Right atrium auricular region (tissue), 2 donors: ENCODE measurements at regions not wholly inside any gene's neighbourhood (a gene's known extent, or its start where the extent isn't known, plus 50 kb on each side); places are given as distances from the start of the nearest gene placed in this dataset.
"Not testable (repeated sequence)": the region's sequence is repeated elsewhere in the genome, so short reads cannot be mapped to it uniquely, and the experiment has no call there.

Source experiments
- DNase-seq: peaks from one replicate; pipeline ENCODE4 v3.0.0-alpha.2; 2019; ENCODE audit warnings: low spot score
- H3K27ac ChIP-seq, 2 donors: fragments of 200-600 bp; sonication (generic); 1 replicate in 1 of 2; 2 replicates in 1 of 2; pipeline ENCODE4 v1.5.1; 2016 to 2019
- H3K27me3 ChIP-seq, 2 donors: fragments of 200-600 bp; sonication (generic); one replicate each; pipeline versions ENCODE4 v1.5.1 to v1.6.0; 2017 to 2019
- H3K36me3 ChIP-seq: fragments of 200-600 bp; sonication (generic); one replicate; pipeline ENCODE4 v1.5.1; 2016
- H3K4me1 ChIP-seq, 2 donors: fragments of 200-600 bp; sonication (generic); one replicate each; pipeline versions ENCODE4 v1.5.1 to v1.6.0; 2017 to 2019
- H3K4me3 ChIP-seq, 2 donors: fragments of 200-600 bp; sonication (generic); 1 replicate in 1 of 2; 2 replicates in 1 of 2; pipeline ENCODE4 v1.5.1; 2017 to 2019; ENCODE audit warnings: mild to moderate bottlenecking in 1 of 2, moderate library complexity in 1 of 2
- H3K9me3 ChIP-seq, 2 donors: fragments of 200-600 bp; sonication (generic); one replicate each; pipeline ENCODE4 v1.5.1; 2019
- CTCF ChIP-seq, 2 donors: fragments of 200-600 bp; sonication (generic); IDR thresholded peaks; one replicate each; pipeline ENCODE4 v1.5.1; 2019; ENCODE audit warnings: antibody characterized with exemption in 2 of 2

- no peak for DNase-seq
- no peak overlapping the region for H3K4me3 ChIP-seq
- no peaks in the 10 kb centered on the region for H3K9me3 ChIP-seq
- no peaks in the 10 kb centered on the region for H3K4me1 ChIP-seq
- no peaks in the 10 kb centered on the region for H3K27me3 ChIP-seq
- TF ChIP-seq CTCF (IDR thresholded peaks at IDR 0.05) = no peak
- H3K36me3 ChIP-seq = no peaks in the 10 kb centered on the region
- no peak overlapping the region for H3K27ac ChIP-seq
These were observed 334.5 kb upstream of the SPHKAP start for GRCh38 chr2:228516019-228516418.

GRCh38 chr2:228513480-228513879 lies 332.0 kb upstream of the SPHKAP start:
- DNase-seq, H3K9me3 ChIP-seq, H3K36me3 ChIP-seq, H3K27me3 ChIP-seq, H3K4me3 ChIP-seq, H3K4me1 ChIP-seq, H3K27ac ChIP-seq: not testable (repeated sequence)

GRCh38 chr2:228509021-228509420 lies 327.5 kb upstream of the SPHKAP start:
- no peaks in the 10 kb centered on the region for H3K9me3 ChIP-seq
- TF ChIP-seq CTCF (IDR thresholded peaks at IDR 0.05) = no peak
- H3K27me3 ChIP-seq = no peaks in the 10 kb centered on the region
- peaks cover 0 to 13% of the 10 kb centered on the region in 2 donors for H3K4me1 ChIP-seq
- no peak overlapping the region for H3K27ac ChIP-seq
- H3K36me3 ChIP-seq = no peaks in the 10 kb centered on the region
- DNase-seq = no peak
- no peak overlapping the region for H3K4me3 ChIP-seq

GRCh38 chr2:228507870-228508269 lies 326.4 kb upstream of the SPHKAP start:
- no peaks in the 10 kb centered on the region for H3K36me3 ChIP-seq
- TF ChIP-seq CTCF (IDR thresholded peaks at IDR 0.05) = no peak
- H3K27me3 ChIP-seq = no peaks in the 10 kb centered on the region

GRCh38 chr2:228507231-228507824 lies 325.8 kb upstream of the SPHKAP start:
- no peaks in the 10 kb centered on the region for H3K9me3 ChIP-seq
- TF ChIP-seq CTCF (IDR thresholded peaks at IDR 0.05) = no peak
- H3K36me3 ChIP-seq = no peaks in the 10 kb centered on the region
- H3K27ac ChIP-seq = no peak overlapping the region
- no peaks in the 10 kb centered on the region for H3K27me3 ChIP-seq
- H3K4me1 ChIP-seq = peaks cover 0 to 13% of the 10 kb centered on the region in 2 donors
- no peak overlapping the region for H3K4me3 ChIP-seq
- no peak for DNase-seq

More at GRCh38 chr2:228507870-228508269, 326.4 kb upstream of the SPHKAP start:
- Histone ChIP-seq H3K9me3 (no peaks in the 10 kb centered on the region), H3K4me1 (peaks cover 0 to 13% of the 10 kb centered on the region in 2 donors), H3K4me3 (no peak overlapping the region), H3K27ac (no peak overlapping the region)
- no peak for DNase-seq

- peaks cover 0 to 13% of the 10 kb centered on the region in 2 donors for H3K4me1 ChIP-seq
- H3K4me3 ChIP-seq = no peak overlapping the region
- no peak overlapping the region for H3K27ac ChIP-seq
- no peaks in the 10 kb centered on the region for H3K27me3 ChIP-seq
- no peak for DNase-seq
- no peak for TF ChIP-seq CTCF (IDR thresholded peaks at IDR 0.05)
- H3K36me3 ChIP-seq = no peaks in the 10 kb centered on the region
- H3K9me3 ChIP-seq = no peaks in the 10 kb centered on the region
These were observed 322.2 kb upstream of the SPHKAP start for GRCh38 chr2:228503731-228504130.
